GM23338 (cell line): ENCODE measurements at regions not wholly inside any gene's neighbourhood (a gene's known extent, or its start where the extent isn't known, plus 50 kb on each side); places are given as distances from the start of the nearest gene placed in this dataset.

Source experiments
- CTCF ChIP-seq, 2 experiments: fragments of 200-600 bp in 1 of 2; sonication (generic) in 1 of 2; conservative IDR thresholded peaks; 2 replicates each; pipeline versions ENCODE4 v1.5.1 to v1.6.1; 2016 to 2017; ENCODE audit warnings: antibody characterized with exemption in 2 of 2, low read depth in 2 of 2, mild to moderate bottlenecking in 2 of 2, moderate library complexity in 1 of 2
- REST ChIP-seq: IDR thresholded peaks from one replicate; pipeline ENCODE4 v1.6.1; 2018; ENCODE audit warnings: antibody characterized with exemption; ENCODE audit not compliant: unreplicated experiment

- no peak for TF ChIP-seq CTCF (conservative IDR thresholded peaks at IDR 0.05; ENCODE audit: low read depth in 2 of 2)
- no peak for TF ChIP-seq REST
Measured at GRCh38 chr1:82901561-82901960, 1097.4 kb downstream of the TTLL7 start.
